NOMO-1 treated with DMSO at 0.1 percent for 48 hours (cell line): ENCODE measurements at regions not wholly inside any gene's neighbourhood (a gene's known extent, or its start where the extent isn't known, plus 50 kb on each side); places are given as distances from the start of the nearest gene placed in this dataset.
"Not testable (repeated sequence)": the region's sequence is repeated elsewhere in the genome, so short reads cannot be mapped to it uniquely, and the experiment has no call there.

Experiments
- DNase-seq: peaks from one replicate; lab custom pipeline; 2025; ENCODE audit not compliant: unreplicated experiment; lab: John Stamatoyannopoulos, UW

DNA sequence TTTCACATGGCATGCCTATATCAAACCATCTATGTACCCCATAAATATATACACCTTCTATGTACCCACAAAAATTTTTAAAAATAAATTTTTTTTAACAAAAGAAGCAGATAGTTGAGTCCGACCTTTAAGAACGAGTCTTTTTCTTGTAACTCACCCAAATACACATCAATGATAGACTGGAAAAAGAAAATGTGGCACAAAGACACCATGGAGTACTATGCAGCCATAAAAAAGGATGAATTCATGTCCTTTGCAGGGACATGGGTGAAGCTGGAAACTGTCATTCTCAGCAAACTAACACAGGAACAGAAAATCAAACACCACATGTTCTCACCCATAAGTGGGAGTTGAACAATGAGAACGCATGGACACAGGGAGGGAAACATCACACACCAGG lies 532.7 kb downstream of the RBFOX1 start:
- DNase-seq = not testable (repeated sequence)

DNA sequence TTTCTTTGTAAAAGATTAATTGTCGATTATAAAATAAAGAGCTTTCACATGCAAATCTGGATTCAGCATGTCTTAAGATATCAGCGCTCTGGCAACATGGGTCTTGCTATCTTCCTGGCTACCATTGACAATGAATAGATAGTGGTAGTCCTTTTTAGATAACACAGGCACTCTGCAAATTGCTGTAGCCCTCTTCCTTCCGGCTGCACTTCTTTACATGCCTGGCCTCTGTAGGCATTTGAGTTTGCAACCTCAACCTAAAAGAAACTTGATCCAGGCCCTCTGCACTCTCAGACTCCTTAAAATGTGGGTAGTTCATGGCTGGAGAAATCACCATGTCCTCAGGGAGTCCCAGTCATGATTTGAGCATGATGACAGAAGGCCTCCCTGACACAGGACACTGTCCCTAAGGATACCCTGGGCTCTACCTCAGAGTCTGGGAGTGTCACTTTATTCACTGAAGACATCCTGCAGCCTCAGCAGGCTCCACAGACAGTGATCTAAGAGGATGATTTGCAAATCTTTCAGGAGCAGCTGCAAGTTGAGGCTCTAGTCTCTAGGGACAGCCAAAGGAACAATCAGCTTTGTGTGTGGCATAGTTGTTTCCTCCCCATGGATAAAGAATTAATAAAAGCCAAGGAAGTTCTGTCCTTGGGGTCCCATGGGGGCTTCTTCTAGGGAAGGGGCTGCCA lies 529.4 kb downstream of the RBFOX1 start:
- no peak for DNase-seq

DNA sequence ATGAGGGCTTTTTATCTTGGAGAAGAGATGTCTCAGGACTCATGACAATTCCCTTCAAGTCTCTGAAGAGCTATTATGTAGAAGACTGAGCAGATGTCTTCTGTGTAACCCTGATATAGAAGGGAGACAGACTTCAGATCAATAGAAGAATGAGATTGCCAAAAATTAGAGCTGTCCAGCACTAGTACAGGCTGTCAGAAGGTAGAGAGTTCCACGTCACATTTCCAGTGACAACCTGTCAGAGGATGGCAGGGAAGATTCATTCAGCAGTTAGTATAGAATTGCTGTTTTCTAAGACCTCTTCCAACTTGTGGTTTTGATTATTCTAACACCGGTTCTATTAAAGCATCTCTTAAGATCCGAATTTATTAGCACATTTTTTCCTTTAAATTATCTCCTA lies 520.6 kb downstream of the RBFOX1 start:
- DNase-seq = no peak

DNA sequence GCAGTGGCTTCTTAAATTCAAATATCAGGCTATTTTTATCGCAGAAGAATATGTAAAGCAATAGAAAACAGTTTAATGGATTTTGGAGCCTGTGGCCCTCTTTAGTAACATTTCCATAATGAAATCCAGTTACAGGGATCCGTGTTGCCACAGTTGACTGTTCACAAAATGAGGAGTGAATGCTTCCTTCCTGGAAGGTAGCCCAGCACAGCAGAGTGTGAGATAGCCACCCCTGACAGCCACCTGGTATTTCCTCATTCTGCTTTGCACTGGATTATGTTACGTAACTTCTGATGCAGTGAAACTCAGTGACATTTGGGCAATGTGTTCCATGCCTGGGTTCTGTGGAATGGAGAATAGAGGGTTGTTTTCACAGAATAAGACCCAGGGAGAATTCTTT lies 517.2 kb downstream of the RBFOX1 start:
- DNase-seq = no peak

DNA sequence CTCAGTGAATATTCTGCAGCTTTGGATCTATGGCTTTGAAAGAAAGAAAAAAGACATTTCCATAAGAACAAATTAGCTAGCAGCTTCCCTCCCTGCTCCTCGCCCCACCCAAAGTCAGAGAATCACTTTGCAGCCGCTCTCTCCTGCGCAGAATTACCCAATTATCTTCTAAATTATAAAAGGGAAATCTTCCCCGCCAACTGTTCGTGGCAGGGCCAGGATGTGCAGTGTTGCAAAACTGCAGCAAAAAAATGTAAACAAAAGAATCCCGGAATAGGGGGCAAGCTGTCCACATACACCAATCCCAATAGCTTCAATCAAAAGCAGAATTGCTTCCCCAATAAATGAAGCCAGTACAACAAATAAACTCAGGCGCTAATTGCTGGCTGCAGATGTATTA lies 510.6 kb downstream of the RBFOX1 start:
- no peak for DNase-seq

DNA sequence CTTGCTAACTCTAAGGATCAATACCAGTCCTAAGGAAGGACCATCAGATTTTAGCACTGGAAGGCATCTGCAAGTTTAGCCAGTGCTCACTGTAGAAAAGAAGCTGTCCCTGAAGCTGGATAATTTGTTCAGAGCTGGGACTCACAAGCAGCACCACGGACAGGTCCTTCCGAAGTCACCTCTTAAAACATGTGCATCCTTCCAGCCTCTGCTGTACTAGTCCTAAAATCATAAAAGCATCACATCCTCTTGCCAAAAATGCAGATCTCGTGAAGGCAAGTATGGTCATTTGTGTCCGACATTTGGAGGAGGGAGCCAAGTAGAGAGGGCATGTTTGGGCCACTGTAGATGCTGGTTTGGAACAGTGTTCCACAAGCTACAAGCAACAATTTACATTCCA lies 506.9 kb downstream of the RBFOX1 start:
- DNase-seq = no peak

DNA sequence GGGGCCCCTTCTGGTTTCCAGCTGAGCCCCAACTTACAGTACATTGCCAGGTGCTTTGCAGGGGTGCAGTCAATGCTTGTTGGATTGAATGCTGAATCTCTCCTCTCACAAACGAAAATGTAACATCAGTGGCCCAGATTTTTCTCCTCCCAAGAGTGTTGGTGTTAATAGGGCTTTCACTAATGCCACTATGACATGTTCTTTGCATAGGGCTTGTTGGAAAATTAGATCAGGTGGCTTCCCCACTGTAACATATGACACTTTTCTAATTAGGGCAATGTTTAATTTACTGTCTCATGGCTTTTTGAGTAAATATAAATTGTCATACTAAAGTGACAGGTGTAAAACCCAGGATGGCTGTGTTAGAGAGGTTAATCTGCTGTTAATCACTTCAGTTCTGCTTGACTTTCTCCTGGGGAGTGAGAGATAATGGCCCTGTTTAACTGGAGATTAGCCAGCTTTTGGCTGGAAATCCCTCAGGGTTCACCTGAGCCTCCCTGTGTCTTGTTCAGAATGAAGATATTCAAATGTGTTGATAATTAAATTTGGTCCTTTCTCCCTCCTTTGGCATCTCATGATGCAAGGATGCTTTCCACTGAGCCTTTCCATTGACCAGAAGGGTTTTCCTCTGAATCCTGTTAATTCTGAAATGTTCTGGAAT lies 502.3 kb downstream of the RBFOX1 start:
- DNase-seq = no peak

DNA sequence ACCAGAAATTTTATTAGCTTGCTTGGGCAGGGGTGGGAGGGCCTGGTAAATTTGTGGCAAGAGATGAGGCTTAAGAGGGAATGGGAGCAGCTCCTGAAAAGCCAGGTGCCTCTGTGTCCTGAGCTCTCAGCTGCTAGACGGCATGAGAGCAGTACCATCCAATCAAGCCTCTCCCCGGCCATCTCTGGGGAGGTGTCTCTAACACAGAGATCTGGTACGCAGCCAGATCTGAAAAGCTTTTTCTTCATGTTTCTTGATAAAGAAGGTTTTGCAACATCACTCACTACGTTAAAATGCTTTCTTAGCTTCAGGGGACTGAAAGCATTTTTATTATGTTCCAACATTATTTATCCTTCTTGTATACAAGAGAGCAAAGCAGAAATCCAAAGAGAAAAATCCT lies 488.2 kb downstream of the RBFOX1 start:
- no peak for DNase-seq

DNA sequence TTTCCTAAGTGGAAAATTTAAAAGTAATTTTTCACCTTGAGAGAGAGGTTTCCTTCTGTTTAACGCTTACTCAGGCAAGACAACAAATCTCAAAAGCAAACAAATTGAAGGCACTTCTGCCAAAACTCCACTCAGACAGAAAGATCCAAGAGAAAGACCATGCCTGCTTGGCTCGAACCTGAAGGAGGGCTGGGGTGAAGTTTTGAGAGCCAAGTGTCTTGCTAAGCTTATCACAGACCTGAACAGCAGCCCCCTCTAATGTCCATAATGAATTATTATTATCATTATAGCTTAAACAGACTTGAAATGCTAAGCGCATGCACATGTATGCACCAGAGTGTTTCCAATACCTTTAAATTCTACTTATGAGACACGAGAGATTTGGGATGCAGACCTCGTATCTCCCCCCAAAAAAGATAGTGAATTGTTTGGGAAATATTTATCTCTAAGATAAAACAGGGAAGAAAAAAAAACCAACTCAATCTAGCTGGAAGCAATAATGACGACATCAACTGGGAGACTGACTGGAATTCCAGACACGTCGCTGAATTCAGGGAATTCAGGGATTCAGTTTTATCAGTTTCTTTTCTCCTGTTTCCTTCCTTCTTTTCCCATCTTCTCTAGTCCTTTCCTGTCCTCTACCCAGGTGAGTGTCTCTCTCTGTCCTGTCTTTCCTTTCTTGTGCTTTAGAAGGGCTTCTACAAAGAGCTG lies 473.2 kb downstream of the RBFOX1 start:
- DNase-seq = no peak

DNA sequence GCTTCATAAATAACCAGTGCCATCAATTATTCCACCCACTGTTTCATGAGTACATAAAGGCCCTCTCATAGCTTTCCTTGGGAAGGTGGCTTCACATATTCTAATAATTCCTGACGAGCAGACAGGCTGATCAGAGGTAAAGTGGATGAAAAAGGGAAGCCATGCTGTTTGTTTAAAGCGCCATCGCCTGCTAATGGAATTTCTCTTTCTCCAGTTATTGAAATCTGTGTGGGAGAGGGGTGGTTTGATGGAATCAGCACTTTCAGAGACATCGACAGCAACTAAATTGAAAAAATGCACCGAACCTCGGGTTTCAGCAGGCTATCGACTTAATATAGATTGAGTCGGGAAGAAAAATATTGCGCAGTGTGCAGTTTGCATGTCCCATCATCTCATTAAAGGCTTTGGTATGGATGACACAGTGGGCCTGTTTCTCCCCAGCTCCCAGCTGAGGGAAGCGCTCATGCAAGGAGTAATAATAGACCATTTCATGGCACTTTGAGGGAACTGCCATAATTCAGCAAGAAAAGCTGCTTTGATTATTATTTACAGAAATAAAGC lies 472.1 kb downstream of the RBFOX1 start:
- no peak for DNase-seq

DNA sequence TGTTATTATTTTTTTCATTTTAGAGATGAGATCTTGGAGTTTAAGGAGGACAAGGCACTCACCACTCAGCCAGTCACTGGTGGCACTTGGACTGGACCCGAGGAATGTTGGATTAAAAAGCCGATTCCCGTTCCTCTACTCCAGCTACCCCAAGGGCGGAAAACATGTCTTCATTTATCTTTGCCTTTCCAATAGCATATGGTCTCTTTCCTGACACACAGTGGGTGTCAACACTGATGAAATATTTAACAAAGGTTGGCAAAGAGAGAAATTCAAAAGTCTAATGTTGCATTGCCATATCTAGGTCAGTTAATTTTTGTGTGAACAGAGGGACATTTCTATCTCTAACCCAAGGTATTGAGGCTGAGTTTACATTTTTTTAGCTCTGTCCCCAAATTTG lies 459.7 kb downstream of the RBFOX1 start:
- DNase-seq = no peak

DNA sequence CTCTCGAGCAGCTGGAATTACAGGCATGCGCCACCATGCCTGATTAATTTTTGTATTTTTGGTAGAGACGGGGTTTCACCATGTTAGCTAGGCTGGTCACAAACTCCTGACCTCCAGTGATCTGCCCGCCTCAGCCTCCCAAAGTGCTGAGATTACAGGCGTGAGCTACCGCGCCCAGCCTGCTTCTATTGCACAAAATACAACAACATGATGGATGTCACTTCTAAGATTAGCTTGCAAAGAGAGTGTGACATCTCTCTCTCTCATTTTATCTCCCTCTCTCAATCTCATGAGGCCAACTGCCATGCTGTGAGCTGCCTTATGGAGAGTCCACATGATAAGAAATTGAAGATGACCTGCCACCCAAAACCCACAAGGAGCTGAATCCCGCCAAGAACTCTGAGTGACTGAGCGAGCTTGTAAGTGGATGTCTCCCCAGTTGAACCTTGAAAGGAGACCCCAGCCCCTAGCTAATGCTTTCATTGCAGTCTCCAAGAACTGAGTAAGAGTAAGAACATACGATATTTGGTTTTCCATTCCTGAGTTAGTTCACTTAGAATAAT lies 458.5 kb downstream of the RBFOX1 start:
- DNase-seq = no peak

DNA sequence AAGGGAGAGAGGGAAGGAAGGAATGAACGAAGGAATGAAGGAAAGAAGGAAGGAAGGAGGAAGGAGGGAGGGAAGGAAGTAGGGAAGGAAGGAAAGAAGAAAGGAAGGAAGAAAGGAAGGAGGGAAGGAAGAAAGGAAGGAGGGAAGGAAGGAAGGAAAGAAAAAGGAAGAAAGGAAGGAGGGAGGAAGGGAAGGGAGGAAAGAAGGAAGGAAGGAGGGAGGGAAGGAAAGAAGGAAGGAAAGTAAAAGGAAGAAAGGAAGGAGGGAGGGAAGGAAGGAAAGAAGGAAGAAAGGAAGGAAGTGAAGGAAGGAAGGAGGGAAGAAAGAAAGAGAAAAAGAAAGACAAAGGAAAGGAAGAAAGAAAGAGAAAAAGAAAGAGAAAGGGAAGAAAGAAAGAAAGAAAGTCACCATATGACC lies 442.4 kb downstream of the RBFOX1 start:
- DNase-seq = no peak

DNA sequence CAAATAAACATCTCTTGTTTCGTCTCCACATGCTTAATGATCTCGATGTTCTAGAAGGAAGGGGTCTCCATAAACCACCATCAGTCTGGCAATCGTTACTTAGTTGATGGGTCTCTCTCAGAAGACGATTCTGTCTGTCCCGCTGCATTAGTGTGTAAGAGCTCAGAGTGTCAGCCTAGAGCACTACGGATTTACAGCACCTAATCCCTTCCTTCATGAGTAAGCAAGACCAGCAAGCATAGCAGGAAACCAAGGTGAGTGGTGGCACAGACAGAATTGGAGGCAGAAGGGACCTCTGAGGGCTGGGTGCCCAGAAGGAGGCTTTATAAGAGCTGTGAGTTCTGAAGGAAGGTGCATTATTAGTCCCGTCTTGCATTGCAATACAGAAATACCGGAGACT lies 440.1 kb downstream of the RBFOX1 start:
- DNase-seq = no peak

DNA sequence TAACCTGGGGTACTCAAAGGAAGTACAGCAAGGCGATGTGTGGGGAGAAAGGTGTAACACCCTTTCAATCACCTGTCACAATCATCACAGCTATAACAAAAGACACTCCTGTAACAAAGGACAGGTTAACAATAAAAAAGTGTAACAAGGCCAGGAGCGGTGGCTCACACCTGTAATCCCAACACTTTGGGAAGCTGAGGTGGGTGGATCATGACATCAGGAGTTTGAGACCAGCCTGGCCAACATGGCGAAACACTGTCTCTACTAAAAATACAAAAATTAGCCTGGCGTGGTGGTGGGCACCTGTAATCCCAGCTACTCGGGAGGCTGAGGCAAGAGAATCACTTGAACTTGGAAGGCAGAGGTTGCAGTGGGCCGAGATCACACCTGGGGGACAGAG lies 436.4 kb downstream of the RBFOX1 start:
- not testable (repeated sequence) for DNase-seq

DNA sequence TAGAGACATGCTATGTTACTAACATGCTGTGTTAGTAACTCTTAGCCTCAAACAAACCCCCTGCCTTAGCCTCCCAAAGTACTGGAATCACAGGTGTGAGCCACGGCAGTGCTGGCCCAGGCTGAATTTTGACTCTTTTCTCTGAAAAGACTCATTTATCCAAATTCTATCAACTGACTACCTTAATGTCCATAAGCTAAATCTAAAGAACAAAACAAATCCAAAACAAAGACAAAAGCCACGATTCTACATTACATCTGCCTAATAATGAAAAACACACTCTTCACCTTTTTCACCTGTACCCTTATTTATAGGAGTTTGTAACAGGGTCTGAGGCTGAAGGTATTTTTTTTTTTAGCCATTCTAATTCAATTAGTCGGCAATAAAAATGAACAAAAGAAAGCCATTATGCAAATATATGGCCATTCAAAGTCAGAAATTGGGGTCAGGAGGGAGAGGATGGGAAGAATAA lies 432.5 kb downstream of the RBFOX1 start:
- no peak for DNase-seq

DNA sequence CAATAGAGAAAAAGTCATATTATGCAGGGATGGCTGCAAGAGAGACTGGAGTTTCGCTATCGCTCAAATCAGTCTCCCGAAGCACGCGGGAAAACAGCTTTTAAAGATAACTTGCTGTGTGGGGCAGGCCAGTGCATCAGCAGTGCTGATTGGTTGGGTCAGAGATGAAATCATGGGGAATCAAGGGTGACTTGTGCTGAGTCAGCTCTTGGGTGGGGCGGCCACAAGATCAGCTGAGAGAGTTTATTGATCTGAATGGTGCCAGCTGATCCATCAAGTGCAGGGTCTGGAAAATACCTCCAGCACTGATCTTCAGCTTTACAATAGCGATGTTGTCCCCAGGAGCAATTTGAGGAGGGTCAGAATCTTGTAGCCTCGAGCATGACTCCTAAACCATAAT lies 430.5 kb downstream of the RBFOX1 start:
- no peak for DNase-seq
